ENCODE measurements at regions not wholly inside any gene's neighbourhood (a gene's known extent, or its start where the extent isn't known, plus 50 kb on each side); places are given as distances from the start of the nearest gene placed in this dataset.

DNA sequence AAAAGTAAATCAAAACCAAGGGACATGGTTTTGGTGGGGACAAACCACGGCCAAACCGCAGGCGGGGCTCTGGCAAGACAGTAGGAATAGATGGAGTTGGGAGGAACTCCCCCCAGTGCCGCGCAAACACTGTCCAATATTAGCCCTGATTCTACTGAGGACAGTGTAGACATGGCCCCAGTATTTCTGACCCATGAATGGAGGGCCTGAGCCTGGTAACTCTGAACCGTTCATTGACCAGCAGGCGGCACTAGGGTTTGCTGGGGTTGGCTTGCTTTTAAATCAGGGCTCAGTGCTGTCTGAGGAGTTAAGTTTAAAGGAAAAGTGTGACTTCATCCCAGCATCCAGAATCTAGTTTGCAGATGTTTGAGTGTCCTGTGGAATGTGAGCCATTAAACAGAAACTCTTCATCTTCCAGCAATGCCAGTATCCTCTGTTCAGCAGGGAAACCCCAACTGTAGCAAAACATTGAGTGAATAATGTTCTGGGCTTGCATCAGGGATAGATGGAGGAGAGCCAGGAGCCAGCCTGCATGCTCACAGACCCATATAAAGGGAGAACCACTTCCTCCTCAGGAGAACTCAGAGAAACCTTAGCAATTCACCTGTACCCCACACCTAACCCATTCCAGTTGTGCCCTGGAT lies 147.4 kb upstream of the PRSS58 start:
- TF ChIP-seq, protein P1, sequence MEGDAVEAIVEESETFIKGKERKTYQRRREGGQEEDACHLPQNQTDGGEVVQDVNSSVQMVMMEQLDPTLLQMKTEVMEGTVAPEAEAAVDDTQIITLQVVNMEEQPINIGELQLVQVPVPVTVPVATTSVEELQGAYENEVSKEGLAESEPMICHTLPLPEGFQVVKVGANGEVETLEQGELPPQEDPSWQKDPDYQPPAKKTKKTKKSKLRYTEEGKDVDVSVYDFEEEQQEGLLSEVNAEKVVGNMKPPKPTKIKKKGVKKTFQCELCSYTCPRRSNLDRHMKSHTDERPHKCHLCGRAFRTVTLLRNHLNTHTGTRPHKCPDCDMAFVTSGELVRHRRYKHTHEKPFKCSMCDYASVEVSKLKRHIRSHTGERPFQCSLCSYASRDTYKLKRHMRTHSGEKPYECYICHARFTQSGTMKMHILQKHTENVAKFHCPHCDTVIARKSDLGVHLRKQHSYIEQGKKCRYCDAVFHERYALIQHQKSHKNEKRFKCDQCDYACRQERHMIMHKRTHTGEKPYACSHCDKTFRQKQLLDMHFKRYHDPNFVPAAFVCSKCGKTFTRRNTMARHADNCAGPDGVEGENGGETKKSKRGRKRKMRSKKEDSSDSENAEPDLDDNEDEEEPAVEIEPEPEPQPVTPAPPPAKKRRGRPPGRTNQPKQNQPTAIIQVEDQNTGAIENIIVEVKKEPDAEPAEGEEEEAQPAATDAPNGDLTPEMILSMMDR (IDR thresholded peaks at IDR 0.05): no peak
- no peak for TF ChIP-seq POLR2A (IDR thresholded peaks at IDR 0.05)
- no peak for DNase-seq
- Histone ChIP-seq H3K27ac (no peak overlapping the region), H3K36me3 (no peaks in the 10 kb centered on the region), H3K4me1 (no peaks in the 10 kb centered on the region), H3K4me3 (no peak overlapping the region), H3K27me3 (no peaks in the 10 kb centered on the region), H3K9me3 (no peaks in the 10 kb centered on the region)
- intact Hi-C loops (cut with DNase I; ENCODE audit: low total_unique reads): no loop called here

DNA sequence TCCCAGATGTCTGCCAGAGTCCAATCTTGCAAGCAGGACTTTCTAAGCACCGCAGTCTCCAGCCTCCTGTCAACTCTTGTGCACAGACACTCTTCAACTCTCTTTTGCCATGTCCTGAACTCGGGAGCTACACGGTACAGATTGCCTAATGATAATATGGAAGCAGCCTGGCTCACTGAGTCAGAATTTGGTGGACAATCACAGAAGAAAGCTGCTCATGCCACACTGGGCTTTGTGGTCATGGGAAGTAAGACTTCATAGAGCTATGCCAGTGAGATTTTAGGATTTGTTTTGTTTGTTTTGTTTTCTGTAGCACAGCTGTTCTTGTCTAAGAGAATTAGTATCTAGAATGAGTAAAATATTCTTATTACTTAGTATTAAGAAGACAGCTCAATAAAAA lies 144.1 kb upstream of the PRSS58 start:
- H3K9me3 ChIP-seq: no peaks in the 10 kb centered on the region
- H3K4me3 ChIP-seq: no peak overlapping the region
- H3K36me3 ChIP-seq: no peaks in the 10 kb centered on the region
- H3K27me3 ChIP-seq: no peaks in the 10 kb centered on the region
- TF ChIP-seq POLR2A (IDR thresholded peaks at IDR 0.05): no peak
- TF ChIP-seq, protein P1 (IDR thresholded peaks at IDR 0.05): no peak
- no peaks in the 10 kb centered on the region for H3K4me1 ChIP-seq
- intact Hi-C loops (cut with DNase I; ENCODE audit: low total_unique reads): no loop called here
- DNase-seq: no peak
- H3K27ac ChIP-seq: no peak overlapping the region

DNA sequence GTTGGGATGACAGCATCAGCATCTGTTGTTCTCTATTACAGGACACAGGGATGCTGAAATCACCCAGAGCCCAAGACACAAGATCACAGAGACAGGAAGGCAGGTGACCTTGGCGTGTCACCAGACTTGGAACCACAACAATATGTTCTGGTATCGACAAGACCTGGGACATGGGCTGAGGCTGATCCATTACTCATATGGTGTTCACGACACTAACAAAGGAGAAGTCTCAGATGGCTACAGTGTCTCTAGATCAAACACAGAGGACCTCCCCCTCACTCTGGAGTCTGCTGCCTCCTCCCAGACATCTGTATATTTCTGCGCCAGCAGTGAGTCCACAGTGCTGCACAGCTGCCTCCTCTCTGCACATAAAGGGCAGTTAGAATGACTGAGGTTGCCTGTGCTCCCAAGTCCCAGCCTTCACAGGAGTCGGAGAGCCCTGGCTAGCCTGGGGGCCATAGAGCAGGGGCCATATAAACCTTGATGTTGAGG lies 142.2 kb upstream of the PRSS58 start:
- H3K4me3 ChIP-seq: no peak overlapping the region
- no peak overlapping the region for H3K27ac ChIP-seq
- TF ChIP-seq, protein P1 (IDR thresholded peaks at IDR 0.05): no peak
- TF ChIP-seq POLR2A (IDR thresholded peaks at IDR 0.05): no peak
- no peaks in the 10 kb centered on the region for H3K4me1 ChIP-seq
- no peaks in the 10 kb centered on the region for H3K9me3 ChIP-seq
- DNase-seq: no peak
- intact Hi-C loops (cut with DNase I; ENCODE audit: low total_unique reads): no loop called here
- no peaks in the 10 kb centered on the region for H3K36me3 ChIP-seq
- no peaks in the 10 kb centered on the region for H3K27me3 ChIP-seq

DNA sequence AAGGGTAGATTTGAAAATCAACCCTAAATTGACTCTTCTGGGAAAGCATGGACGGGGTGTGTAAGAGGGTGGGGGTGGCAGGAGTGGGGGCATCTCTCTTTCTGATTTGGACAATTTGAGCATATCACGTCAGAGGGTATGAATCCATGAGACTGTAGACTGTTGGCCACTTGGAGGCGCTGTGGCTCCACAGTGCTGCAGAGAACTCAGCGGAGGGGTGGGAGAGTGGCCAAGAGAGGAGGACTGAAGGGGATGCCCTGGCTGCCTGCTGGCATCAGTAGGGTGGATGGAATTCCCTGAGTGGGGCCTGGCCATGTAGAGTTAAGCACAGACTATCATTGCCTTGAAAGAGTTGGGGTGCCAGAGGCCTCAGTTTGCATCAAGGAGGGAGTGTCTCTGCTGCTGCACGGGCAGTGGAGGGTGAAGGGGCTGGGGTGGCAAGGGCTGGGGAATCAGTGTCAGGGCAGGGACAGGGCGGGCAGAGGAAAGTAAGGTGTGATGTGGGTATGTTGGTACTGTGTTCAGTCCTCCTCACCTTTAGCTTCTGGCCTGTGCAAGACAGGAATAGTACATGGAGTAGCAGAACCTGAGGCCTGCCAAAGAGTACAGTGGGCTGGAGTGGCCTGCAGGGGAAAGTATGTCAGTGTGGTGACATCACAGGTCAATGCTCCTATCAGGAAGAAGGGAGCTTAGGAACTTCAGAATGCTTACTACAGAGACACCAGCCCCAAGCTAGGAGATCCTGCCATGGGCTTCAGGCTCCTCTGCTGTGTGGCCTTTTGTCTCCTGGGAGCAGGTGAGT lies 133.5 kb upstream of the PRSS58 start:
- no peaks in the 10 kb centered on the region for H3K9me3 ChIP-seq
- H3K27ac ChIP-seq: no peak overlapping the region
- no peaks in the 10 kb centered on the region for H3K27me3 ChIP-seq
- intact Hi-C loops (cut with DNase I; ENCODE audit: low total_unique reads): no loop called here
- no peaks in the 10 kb centered on the region for H3K4me1 ChIP-seq
- no peaks in the 10 kb centered on the region for H3K36me3 ChIP-seq
- DNase-seq: no peak
- no peak overlapping the region for H3K4me3 ChIP-seq
- TF ChIP-seq, protein P1 (IDR thresholded peaks at IDR 0.05): no peak
- TF ChIP-seq POLR2A (IDR thresholded peaks at IDR 0.05): no peak

DNA sequence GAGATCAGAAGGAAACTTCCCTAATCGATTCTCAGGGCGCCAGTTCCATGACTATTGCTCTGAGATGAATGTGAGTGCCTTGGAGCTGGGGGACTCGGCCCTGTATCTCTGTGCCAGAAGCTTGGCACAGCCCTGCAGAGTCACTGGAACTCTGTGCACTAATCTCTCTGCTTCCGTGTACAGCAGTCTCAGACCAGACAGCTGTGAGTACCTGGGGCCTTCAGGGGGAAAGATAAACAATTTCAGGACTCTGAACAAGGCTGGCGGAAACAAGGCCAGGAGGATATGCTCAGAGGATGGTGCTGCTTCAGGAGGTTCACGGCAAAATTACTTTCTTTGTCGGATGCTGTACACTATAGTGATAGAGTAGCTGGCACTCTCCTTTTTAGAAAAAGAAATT lies 131.7 kb upstream of the PRSS58 start:
- no peak overlapping the region for H3K4me3 ChIP-seq
- H3K27me3 ChIP-seq: no peaks in the 10 kb centered on the region
- TF ChIP-seq, protein P1 (IDR thresholded peaks at IDR 0.05): no peak
- TF ChIP-seq POLR2A (IDR thresholded peaks at IDR 0.05): no peak
- no peak for DNase-seq
- no peaks in the 10 kb centered on the region for H3K36me3 ChIP-seq
- no peaks in the 10 kb centered on the region for H3K9me3 ChIP-seq
- H3K27ac ChIP-seq: no peak overlapping the region
- H3K4me1 ChIP-seq: no peaks in the 10 kb centered on the region
- intact Hi-C loops (cut with DNase I; ENCODE audit: low total_unique reads): no loop called here
